Ecto neural progenitor cell (in vitro differentiated cells): ENCODE measurements at regions not wholly inside any gene's neighbourhood (a gene's known extent, or its start where the extent isn't known, plus 50 kb on each side); places are given as distances from the start of the nearest gene placed in this dataset.

Experiments
- DNase-seq: peaks from one replicate; pipeline ENCODE4 v3.0.0-alpha.2; 2018; ENCODE audit warnings: low spot score

DNA sequence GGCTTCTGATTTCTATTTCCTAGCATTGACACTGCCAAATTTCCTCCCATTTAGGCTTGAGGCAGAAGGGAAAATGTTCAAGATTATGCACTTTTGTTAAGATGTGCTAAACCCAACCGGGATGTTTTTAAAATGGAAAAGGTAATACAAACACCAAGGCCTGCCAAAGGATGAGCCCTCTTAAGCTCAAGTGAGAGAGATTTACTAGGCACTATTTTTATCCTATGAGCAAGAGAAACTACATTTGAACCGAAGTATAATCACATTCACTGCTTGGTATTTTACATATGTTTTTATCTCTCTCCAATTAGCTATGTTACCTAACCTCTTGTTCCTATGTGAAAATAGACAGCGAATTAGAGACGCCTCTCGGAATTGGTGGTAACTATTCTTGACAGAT is 295.8 kb downstream of the GABRB3 start:
- DNase-seq = no peak

DNA sequence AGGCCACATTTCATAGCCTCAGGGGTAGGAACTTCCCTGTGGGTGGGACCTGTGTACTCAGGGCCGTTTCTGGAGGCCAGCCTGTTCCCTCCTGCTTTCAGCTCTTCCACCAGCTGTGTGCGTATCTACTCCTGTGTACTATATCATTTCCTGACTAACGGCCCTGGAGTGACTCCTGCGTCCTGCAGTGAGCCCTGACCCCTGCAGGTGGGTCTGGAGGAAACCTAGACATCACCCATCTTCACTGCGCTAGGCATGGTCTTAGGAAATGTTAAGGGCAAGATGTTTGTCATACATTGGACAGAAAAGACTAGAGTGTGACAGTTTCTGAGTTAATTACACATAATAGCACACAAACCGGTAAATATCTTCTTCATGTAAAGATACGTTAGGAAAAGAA is 297.3 kb downstream of the GABRB3 start:
- no peak for DNase-seq

DNA sequence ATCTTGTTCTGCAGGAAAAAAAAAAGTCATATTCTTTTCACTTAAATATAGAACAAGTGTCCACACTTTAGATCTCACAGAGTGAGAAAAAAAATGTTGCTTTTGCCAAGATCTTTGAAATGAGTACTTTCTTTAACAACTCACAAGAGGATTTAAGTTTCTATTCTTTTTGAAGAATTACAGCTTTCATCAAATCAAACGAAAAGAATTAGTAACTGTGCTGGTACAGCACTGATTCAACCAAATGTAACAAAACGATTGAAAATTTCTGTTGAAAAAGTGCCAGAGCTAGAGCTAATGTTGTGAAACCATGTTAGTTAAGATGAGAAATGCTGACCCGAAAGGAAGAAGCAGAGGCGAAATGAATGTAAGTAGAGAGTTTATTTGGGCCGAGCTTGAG is 300.2 kb downstream of the GABRB3 start:
- no peak for DNase-seq

DNA sequence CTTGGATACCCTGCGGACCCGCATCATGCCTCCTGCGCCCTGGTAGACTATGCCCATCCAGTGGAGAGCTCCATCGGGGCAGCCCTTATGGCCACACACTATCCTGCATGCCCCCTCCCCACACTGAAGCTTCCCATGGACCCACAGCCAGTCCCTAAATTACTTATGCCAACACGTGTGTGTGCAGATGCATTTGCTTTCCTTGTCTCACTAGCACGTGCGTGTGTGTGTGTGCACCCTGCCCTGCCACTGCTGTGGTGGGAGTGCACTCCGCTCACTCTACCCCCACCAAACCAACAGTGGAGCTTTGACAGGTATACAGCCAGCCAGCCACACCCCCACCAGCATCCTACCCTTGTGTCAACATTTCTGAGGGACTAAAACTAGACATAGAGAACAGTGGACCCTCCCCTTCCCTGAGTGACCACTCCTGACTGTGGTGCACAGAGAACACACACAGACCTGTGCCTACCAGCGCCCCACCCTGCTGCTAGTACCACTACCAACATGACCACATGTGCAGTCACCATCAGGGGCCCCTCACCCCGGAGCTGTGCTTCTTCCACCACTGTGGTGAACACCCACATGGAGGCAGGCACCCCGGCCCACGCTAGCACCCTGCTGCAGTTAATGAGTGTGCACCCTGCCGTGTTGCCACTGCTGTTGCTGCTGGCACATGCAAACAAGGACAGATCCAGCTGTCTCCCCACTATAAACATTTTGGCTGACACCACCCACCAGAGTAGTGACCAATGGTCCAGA is 310.8 kb downstream of the GABRB3 start:
- no peak for DNase-seq

GRCh38 chr15:26460165-26460564 is 312.7 kb downstream of the GABRB3 start:
- no peak for DNase-seq

- no peak for DNase-seq
These were observed 317.0 kb downstream of the GABRB3 start for GRCh38 chr15:26455828-26456227.

DNA sequence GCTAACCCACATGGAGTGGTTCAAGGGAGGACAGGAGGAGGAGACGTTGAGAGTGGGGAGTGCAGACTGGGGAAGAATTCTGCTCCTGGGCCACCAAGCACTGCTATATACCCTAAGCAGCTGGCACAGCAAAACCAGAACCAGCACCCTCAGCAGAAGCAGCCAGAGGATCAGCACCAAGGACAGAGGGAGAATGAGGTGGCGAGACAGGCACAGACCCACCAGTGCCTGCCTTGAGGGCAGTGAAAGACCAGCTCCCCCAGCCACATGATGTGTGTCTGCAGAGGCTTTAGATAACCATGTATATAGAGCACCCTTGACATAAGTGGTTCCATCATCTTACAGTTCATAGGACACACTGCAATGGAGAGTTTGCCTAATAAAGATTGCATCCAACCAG is 319.0 kb downstream of the GABRB3 start:
- no peak for DNase-seq

GRCh38 chr15:26451995-26452394 is 320.9 kb downstream of the GABRB3 start:
- no peak for DNase-seq

- no peak for DNase-seq
These were observed 323.6 kb downstream of the GABRB3 start for GRCh38 chr15:26449291-26449690.

GRCh38 chr15:26443321-26443720 is 329.5 kb downstream of the GABRB3 start:
- DNase-seq = no peak

GRCh38 chr15:26442680-26443079 is 330.2 kb downstream of the GABRB3 start:
- DNase-seq = no peak

GRCh38 chr15:26439681-26440080 is 333.2 kb downstream of the GABRB3 start:
- no peak for DNase-seq

DNA sequence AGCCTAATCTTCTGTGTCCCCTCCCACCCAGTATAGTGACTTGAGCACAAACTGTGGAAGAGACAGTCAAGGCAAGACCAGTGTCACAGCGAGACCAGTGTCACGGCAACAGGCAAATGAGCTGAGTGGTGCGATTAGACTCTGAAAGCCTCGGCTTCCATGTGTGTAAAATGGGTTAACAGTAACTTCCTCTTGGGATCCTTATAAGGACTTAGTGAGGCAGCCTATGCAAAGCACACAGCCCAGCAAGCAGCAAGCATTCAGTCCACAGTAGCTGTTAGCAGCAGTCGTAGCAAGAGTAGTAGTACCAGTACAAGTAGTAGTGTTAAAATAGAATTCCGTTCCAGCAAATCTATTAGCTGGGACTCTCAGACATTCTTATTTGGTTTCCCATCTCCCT is 334.1 kb downstream of the GABRB3 start:
- no peak for DNase-seq

DNA sequence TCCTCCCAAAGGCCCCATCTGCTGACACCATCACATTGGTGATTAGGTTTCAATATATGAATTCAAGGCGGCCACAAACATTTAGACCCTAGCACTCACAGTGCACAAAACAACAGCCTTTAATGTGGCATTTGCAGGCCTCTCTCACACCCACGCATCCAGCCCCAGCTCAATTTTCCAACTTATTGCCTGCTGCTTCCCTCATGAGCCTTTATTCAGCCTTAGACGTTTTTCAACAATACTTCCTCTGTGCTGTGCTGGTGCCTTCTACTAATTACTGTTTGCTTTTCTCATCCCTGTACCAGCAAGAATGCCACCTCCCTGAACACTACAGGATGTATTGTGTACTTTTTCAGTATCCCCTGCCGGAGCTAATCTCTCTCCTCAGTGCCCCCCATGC is 334.6 kb downstream of the GABRB3 start:
- DNase-seq = no peak

GRCh38 chr15:26433818-26434217 is 339.0 kb downstream of the GABRB3 start:
- no peak for DNase-seq

DNA sequence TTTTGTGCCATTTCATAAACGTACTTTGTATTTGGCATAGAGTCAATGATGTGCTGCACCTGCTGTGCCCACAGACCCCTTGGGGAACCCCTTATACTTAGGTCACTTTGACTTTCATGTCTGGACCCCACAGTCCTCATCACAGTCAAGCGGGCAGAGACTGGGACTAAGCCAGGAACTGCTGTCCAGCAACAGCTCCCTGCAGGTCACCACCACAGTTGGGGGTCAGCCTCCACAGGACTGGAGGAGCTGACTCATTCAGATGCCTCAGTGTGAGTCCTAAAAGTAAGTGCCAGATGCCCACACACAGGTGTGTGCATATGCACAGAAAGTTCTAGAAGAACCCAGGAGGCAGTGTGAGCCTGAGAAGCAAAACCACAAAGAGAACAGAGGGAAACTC is 339.8 kb downstream of the GABRB3 start:
- DNase-seq = no peak

GRCh38 chr15:26421065-26421464 is 351.8 kb downstream of the GABRB3 start:
- no peak for DNase-seq

GRCh38 chr15:26395624-26396023 is 377.2 kb downstream of the GABRB3 start:
- DNase-seq = no peak

DNA sequence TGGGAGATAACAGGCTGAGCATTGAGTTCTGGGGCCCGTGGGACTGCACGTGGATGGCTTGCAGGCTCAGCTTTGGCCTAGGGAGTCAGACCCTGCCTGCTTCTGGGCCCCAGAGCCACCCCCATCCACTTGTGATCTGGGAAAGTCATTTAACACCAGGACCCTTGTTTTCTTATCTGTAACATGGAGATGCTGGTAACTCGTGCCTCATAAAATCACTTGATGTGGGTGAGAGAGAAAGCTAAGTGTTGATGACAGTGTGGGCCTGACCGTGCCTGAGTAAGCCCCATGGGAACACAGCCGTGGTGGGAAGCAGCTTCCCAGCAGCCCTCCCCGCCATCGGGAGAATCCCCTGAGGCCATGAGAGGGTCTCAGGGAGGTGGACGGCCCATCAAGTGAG is 378.1 kb downstream of the GABRB3 start:
- DNase-seq = no peak

DNA sequence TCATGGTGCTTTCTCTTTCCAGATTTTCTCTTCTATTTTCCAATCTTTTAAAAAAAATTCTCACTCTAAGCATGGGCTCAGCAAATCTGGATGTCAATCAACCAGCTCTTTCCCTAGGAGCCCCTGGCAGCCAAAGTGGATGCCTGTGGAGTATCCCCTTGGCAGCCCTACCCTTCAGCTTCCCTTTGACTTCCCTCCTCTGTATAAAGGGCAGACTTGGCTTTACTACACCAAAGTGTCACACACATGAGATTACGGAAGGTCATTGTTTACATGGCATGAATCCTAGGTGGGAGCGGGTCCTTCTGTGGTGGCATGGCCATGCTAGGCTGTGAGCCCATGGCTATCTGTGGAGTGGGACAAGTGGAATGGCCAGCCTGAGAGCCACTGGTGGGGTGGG is 379.9 kb downstream of the GABRB3 start:
- DNase-seq = no peak

DNA sequence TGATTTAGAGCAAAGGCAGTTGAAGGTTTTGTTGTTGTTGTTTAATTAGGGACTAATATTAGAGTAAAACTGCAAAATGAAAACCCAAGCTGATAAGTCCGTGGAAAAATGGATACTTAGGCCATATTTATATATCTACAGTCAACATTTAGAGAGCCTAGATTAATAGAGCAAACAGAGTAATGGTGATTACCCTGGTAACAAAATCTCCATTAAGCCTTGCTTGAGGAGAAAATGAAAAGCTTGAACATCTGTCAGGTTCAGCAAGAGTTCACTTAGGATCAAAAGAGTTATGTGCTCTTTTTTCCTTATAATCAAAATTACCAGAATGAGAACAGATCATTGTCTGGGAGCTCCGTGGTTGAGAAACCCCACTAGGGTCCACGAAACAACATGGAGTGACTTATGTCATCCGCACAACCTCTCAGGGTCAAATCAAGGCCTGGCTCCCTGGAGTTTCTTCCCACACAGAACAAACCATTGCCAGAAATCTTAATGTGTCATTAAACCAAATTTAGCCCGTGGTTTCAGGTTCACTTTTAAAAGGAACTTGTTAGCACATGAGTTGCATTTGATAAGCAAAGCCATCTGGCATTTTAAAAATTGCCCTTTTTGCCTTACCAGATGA is 381.2 kb downstream of the GABRB3 start:
- DNase-seq = no peak

- DNase-seq = no peak
These were observed 390.3 kb downstream of the GABRB3 start for GRCh38 chr15:26382444-26383072.

- no peak for DNase-seq
These were observed 394.6 kb downstream of the GABRB3 start for GRCh38 chr15:26378304-26378703.

- DNase-seq = no peak
These were observed 396.6 kb downstream of the GABRB3 start for GRCh38 chr15:26376243-26376642.
